22Rv1 (cell line): ENCODE measurements at regions not wholly inside any gene's neighbourhood (a gene's known extent, or its start where the extent isn't known, plus 50 kb on each side); places are given as distances from the start of the nearest gene placed in this dataset.

Experiments
- CTCF ChIP-seq: fragments of 450-650 bp; IDR thresholded peaks from 2 replicates; pipeline ENCODE4 v1.5.1; 2017; ENCODE audit warnings: mild to moderate bottlenecking
- ZFX ChIP-seq: fragments of 450-650 bp; IDR thresholded peaks from 2 replicates; pipeline ENCODE4 v1.6.1; 2017; ENCODE audit warnings: antibody characterized with exemption, borderline replicate concordance

- TF ChIP-seq CTCF (no peak), ZFX (no peak)
Measured at GRCh38 chr20:19083136-19083621, 129.3 kb upstream of the SLC24A3 start.
